Muscle of leg (tissue), 3 donors: ENCODE measurements at regions not wholly inside any gene's neighbourhood (a gene's known extent, or its start where the extent isn't known, plus 50 kb on each side); places are given as distances from the start of the nearest gene placed in this dataset.

Experiments
- DNase-seq: peaks from one replicate; pipeline ENCODE4 v3.0.0; 2013
- H3K27ac ChIP-seq: one replicate; pipeline ENCODE4 v1.5.1; 2013; ENCODE audit warnings: mild to moderate bottlenecking, low read length, control low read depth
- H3K27me3 ChIP-seq: one replicate; pipeline ENCODE4 v1.6.1; 2013; ENCODE audit warnings: low read length; ENCODE audit not compliant: control insufficient read depth, insufficient read depth
- H3K36me3 ChIP-seq: one replicate; pipeline ENCODE4 v1.6.1; 2013; ENCODE audit warnings: low read length; ENCODE audit not compliant: control insufficient read depth, insufficient read depth
- H3K4me1 ChIP-seq: one replicate; pipeline ENCODE4 v1.6.1; 2013; ENCODE audit warnings: low read length; ENCODE audit not compliant: control insufficient read depth, insufficient read depth
- H3K4me3 ChIP-seq: one replicate; pipeline ENCODE4 v1.5.1; 2013; ENCODE audit warnings: low read length, control low read depth
- H3K9me3 ChIP-seq: replicated peaks from 2 replicates; pipeline ENCODE4 v1.6.1; 2013; ENCODE audit warnings: low read depth, low read length; ENCODE audit not compliant: control insufficient read depth
- WGBS: methylation state at CpG from one replicate; pipeline ENCODE4 v1.1.5; 2013; ENCODE audit warnings: missing lambda C conversion rate; ENCODE audit not compliant: insufficient coverage; 5-methylcytosine and 5-hydroxymethylcytosine counted together

- WGBS = 92% methylated on average over 2 of the region's 5 CpGs
- H3K4me1 ChIP-seq = no peaks in the 10 kb centered on the region
- no peaks in the 10 kb centered on the region for H3K36me3 ChIP-seq
- no peaks in the 10 kb centered on the region for H3K9me3 ChIP-seq
- H3K27me3 ChIP-seq = no peaks in the 10 kb centered on the region
- no peak for DNase-seq
- H3K4me3 ChIP-seq = no peak overlapping the region
- no peak overlapping the region for H3K27ac ChIP-seq
Observed at GRCh38 chr14:66425402-66425801, 60.8 kb upstream of the CCDC196 start.

- DNase-seq = no peak
- Histone ChIP-seq H3K36me3 (no peaks in the 10 kb centered on the region), H3K27me3 (no peaks in the 10 kb centered on the region), H3K9me3 (no peaks in the 10 kb centered on the region), H3K4me3 (no peak overlapping the region), H3K4me1 (no peaks in the 10 kb centered on the region), H3K27ac (no peak overlapping the region)
- WGBS = no CpG with 5 or more reads among the region's 2 CpGs
Observed at GRCh38 chr14:66426451-66426850, 59.7 kb upstream of the CCDC196 start.

- no peaks in the 10 kb centered on the region for H3K27me3 ChIP-seq
- DNase-seq = no peak
- H3K27ac ChIP-seq = no peak overlapping the region
- no CpG with 5 or more reads among the region's 1 CpG for WGBS
- H3K4me1 ChIP-seq = no peaks in the 10 kb centered on the region
- H3K4me3 ChIP-seq = no peak overlapping the region
- H3K9me3 ChIP-seq = peaks cover 3% of the 10 kb centered on the region
- no peaks in the 10 kb centered on the region for H3K36me3 ChIP-seq
Observed at GRCh38 chr14:66432334-66432733, 53.8 kb upstream of the CCDC196 start.

GRCh38 chr14:66434464-66434863, 51.7 kb upstream of the CCDC196 start:
- Histone ChIP-seq H3K4me1 (no peaks in the 10 kb centered on the region), H3K9me3 (peaks cover 9% of the 10 kb centered on the region), H3K36me3 (no peaks in the 10 kb centered on the region), H3K4me3 (no peak overlapping the region), H3K27me3 (no peaks in the 10 kb centered on the region), H3K27ac (no peak overlapping the region)
- no CpG with 5 or more reads among the region's 2 CpGs for WGBS
- no peak for DNase-seq

- H3K36me3 ChIP-seq = no peaks in the 10 kb centered on the region
- no peak overlapping the region for H3K4me3 ChIP-seq
- H3K27me3 ChIP-seq = no peaks in the 10 kb centered on the region
- DNase-seq = no peak
- no peak overlapping the region for H3K27ac ChIP-seq
- no CpG with 5 or more reads among the region's 1 CpG for WGBS
- H3K9me3 ChIP-seq = peaks cover 9% of the 10 kb centered on the region
- no peaks in the 10 kb centered on the region for H3K4me1 ChIP-seq
Observed at GRCh38 chr14:66435683-66436082, 50.5 kb upstream of the CCDC196 start.
